ENCODE measurements at regions not wholly inside any gene's neighbourhood (a gene's known extent, or its start where the extent isn't known, plus 50 kb on each side); places are given as distances from the start of the nearest gene placed in this dataset.

DNA sequence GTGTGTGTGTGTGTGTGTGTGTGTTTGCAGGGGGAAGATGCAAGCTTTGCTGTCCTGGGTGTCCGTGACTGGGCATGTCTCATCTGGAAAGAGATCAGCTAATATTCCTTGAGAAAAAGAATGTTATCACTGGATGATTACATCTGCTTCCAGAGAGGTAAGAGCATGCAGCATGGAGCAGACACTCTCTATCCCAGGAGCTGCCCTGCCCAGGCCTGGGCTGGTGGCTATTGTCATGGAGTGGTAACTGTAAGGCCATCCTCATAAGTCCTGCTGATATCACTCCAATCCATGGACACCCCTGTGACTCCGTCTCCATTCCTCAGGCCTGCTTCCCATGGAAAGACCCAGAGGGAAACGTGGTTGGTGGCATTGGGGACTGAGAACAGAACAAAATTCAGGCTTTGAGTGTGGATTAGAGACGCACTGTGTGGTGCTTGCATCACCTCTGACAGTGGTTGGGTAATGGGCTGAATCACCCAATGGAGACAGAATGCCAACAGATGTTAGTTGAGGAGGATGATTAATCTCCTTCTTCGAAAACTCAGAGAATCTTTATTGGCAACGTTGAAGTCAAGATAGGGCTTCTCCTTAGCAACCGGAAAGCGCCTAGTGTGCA is 52.0 kb upstream of the KCNIP1 start:
- in situ Hi-C loops (cut with HindIII; ENCODE audit: low sequenced_read_pairs) = loop anchor here (25.0 kb wide), 1 partner anchor 110 kb away; no protein-coding TSS in a partner anchor
- no peak overlapping the region for H3K4me3 ChIP-seq (ENCODE audit: low read depth, low read length)
- TF ChIP-seq, protein P1, sequence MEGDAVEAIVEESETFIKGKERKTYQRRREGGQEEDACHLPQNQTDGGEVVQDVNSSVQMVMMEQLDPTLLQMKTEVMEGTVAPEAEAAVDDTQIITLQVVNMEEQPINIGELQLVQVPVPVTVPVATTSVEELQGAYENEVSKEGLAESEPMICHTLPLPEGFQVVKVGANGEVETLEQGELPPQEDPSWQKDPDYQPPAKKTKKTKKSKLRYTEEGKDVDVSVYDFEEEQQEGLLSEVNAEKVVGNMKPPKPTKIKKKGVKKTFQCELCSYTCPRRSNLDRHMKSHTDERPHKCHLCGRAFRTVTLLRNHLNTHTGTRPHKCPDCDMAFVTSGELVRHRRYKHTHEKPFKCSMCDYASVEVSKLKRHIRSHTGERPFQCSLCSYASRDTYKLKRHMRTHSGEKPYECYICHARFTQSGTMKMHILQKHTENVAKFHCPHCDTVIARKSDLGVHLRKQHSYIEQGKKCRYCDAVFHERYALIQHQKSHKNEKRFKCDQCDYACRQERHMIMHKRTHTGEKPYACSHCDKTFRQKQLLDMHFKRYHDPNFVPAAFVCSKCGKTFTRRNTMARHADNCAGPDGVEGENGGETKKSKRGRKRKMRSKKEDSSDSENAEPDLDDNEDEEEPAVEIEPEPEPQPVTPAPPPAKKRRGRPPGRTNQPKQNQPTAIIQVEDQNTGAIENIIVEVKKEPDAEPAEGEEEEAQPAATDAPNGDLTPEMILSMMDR (IDR thresholded peaks at IDR 0.05; ENCODE audit: low read depth, low read length, missing control alignments) = no peak
- no peak for DNase-seq (ENCODE audit: low read depth)

DNA sequence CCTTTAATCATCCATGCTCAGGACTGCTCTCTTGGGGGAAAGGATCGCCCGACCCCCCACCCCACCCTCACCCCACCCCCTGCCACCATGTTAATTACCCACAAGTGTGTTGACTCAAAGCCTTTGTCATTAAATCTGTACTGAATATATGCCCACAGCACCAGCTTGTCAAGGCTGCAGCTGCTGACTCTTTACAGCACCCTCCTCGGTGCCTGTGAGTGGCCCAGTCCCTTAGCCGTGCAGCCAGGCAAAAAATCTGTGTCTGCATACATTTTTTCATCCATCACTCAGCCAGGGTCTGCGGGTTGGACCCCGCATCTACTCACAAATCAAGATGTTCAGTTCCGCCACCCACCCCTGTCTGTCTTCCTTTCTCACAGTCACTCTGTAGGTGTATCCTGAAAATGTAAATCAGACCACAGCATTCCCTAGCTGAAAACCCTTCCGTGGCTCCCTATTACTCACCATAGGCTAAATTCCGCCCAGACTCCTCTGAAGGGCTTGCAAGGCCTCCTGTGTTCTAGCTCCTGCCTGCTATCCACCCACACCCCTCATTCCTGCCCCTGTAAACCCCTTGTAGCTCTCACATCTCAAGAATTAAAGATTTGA is 53.7 kb upstream of the KCNIP1 start:
- TF ChIP-seq, protein P1 (IDR thresholded peaks at IDR 0.05; ENCODE audit: low read depth, low read length, missing control alignments) = no peak
- no peak overlapping the region for H3K4me3 ChIP-seq (ENCODE audit: low read depth, low read length)
- no peak for DNase-seq (ENCODE audit: low read depth)
- in situ Hi-C loops (cut with HindIII; ENCODE audit: low sequenced_read_pairs) = loop anchor here (25.0 kb wide), 1 partner anchor 112 kb away; no protein-coding TSS in a partner anchor

DNA sequence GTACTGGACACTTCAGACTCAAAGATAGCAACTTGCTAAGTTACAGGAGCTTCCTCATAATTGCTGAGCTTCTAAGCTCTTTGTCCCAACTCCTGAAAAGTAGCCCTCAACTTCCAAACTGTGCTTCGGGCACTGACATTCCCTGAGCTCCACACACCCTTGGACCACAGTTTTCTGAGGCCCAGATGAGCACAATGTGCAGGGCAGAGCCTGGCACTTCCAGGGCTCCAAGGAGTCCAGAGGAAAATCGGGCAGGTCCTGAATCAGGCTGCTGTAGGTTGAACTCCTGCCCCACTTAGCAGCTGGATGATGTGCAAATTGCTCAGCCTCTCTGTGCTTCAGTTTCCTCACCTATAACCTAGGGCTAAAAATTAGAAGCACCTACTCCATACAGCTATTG is 54.6 kb upstream of the KCNIP1 start:
- no peak for DNase-seq (ENCODE audit: low read depth)
- TF ChIP-seq, protein P1 (IDR thresholded peaks at IDR 0.05; ENCODE audit: low read depth, low read length, missing control alignments) = no peak
- in situ Hi-C loops (cut with HindIII; ENCODE audit: low sequenced_read_pairs) = no loop called here
- H3K4me3 ChIP-seq (ENCODE audit: low read depth, low read length) = no peak overlapping the region

DNA sequence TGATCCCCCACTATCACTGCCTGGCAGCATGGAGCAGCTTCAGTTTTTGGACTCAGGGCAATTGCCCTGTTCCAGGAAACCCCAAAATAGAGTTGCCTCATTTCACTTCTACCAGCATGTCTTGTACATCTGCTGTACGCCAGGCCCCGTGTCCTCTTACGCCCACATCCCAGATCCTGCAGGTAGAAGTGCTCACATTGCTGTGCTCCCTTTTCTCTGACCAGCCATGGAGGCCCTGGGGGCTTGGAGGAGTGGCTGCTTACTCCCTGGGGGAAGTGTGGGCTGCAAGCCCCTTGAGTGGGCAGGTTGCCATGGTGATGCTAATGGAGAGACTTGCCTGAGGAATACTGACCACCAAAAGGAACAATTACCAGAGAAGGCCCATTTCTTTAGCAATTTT is 55.6 kb upstream of the KCNIP1 start:
- in situ Hi-C loops (cut with HindIII; ENCODE audit: low sequenced_read_pairs) = no loop called here
- no peak overlapping the region for H3K4me3 ChIP-seq (ENCODE audit: low read depth, low read length)
- DNase-seq (ENCODE audit: low read depth) = no peak
- TF ChIP-seq, protein P1 (IDR thresholded peaks at IDR 0.05; ENCODE audit: low read depth, low read length, missing control alignments) = no peak

DNA sequence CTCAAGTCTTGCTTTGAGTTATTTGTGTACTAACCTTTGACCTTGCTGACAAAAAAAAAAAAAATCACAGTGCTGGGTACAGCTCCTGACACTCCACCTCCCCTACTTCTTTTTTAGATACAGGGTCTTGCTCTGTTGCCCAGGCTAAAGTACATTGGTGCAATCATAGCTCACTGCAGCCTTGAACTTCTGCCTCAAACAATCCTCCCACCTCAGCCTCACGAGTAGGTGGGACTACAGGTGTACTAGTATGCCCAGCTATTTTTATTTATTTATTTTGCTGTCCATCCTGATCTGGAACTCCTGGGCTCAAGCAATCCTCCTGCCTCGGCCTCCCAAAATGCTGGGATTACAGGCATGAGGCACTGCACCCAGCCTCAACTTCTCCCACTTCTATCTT is 57.2 kb upstream of the KCNMB1 start:
- no peak overlapping the region for H3K4me3 ChIP-seq (ENCODE audit: low read depth, low read length)
- in situ Hi-C loops (cut with HindIII; ENCODE audit: low sequenced_read_pairs) = no loop called here
- TF ChIP-seq, protein P1 (IDR thresholded peaks at IDR 0.05; ENCODE audit: low read depth, low read length, missing control alignments) = no peak
- DNase-seq (ENCODE audit: low read depth) = no peak

- in situ Hi-C loops (cut with HindIII; ENCODE audit: low sequenced_read_pairs) = no loop called here
Observed at GRCh38 chr5:170445936-170446335, 56.8 kb upstream of the KCNMB1 start.

More at GRCh38 chr5:170445936-170446335, 56.8 kb upstream of the KCNMB1 start:
- DNase-seq (ENCODE audit: low read depth) = no peak
- TF ChIP-seq, protein P1 (IDR thresholded peaks at IDR 0.05; ENCODE audit: low read depth, low read length, missing control alignments) = no peak
- no peak overlapping the region for H3K4me3 ChIP-seq (ENCODE audit: low read depth, low read length)
